Endothelial cell of umbilical vein (primary cell): ENCODE measurements at regions not wholly inside any gene's neighbourhood (a gene's known extent, or its start where the extent isn't known, plus 50 kb on each side); places are given as distances from the start of the nearest gene placed in this dataset.

Experiments
- BruUV-seq: library from RNA; stranded (reverse); fragments of 400-500 nt; replicated peaks from 2 replicates; lab custom pipeline; 2021; lab: Mats Ljungman, UMichigan
- CTCF ChIA-PET: fragments of 300-600, 350-600 bp; sonication (Branson Sonifier 250); formaldehyde crosslinking; loops from one replicate; lab custom pipeline; 2021; ENCODE audit warnings: antibody characterized with exemption, inconsistent platforms; lab: Charles Lee
- POLR2A ChIA-PET: fragments of 300-600, 350-600 bp; sonication (Branson Sonifier 250); formaldehyde crosslinking; loops from one replicate; lab custom pipeline; 2021; ENCODE audit warnings: antibody characterized with exemption, inconsistent platforms; lab: Charles Lee
- DNase-seq: peaks from one replicate; pipeline ENCODE4 v3.0.0-alpha.2; 2011; ENCODE audit warnings: low read depth, low spot score
- FAIRE-seq: peaks from 2 replicates; lab custom pipeline; 2011; peaks lifted over from hg19 to GRCh38; lab: Jason Lieb, UNC
- H2AFZ ChIP-seq: 2 replicates; pipeline ENCODE4 v1.6.0; 2012; ENCODE audit warnings: low read depth, low read length, control low read depth, inconsistent platforms
- H3K27ac ChIP-seq: 2 replicates; pipeline ENCODE4 v1.5.1; 2011; ENCODE audit warnings: low read depth, mild to moderate bottlenecking, control low read depth, low read length, moderate library complexity; ENCODE audit not compliant: insufficient read depth
- H3K27me3 ChIP-seq, 2 experiments: 2 replicates each; pipeline versions ENCODE4 v1.6.0 to v1.6.1; 2011; ENCODE audit warnings: low read length in 2 of 2, mixed read lengths in 1 of 2; ENCODE audit not compliant: control insufficient read depth in 2 of 2, insufficient read depth in 2 of 2
- H3K36me3 ChIP-seq, 2 experiments: 2 replicates in 1 of 2; 3 replicates in 1 of 2; pipeline ENCODE4 v1.5.1; 2011; ENCODE audit warnings: low read length in 2 of 2, mild to moderate bottlenecking in 1 of 2, moderate library complexity in 1 of 2; ENCODE audit not compliant: control insufficient read depth in 2 of 2, insufficient read depth in 2 of 2; ENCODE audit errors: extremely low read depth in 1 of 2
- H3K4me1 ChIP-seq: 3 replicates; pipeline ENCODE4 v1.5.1; 2011; ENCODE audit warnings: mild to moderate bottlenecking, low read length; ENCODE audit not compliant: control insufficient read depth, insufficient read depth; ENCODE audit errors: extremely low read depth
- H3K4me2 ChIP-seq: 2 replicates; pipeline ENCODE4 v1.6.1; 2011; ENCODE audit warnings: low read length, control low read depth, mixed read lengths; ENCODE audit not compliant: insufficient read depth
- H3K4me3 ChIP-seq, 3 experiments: fragments of 200-600 bp in 1 of 3; sonication (generic), shearing (Covaris generic) in 1 of 3; replicated peaks in 1 of 3; 2 replicates each; pipeline ENCODE4 v1.5.1; 2011 to 2016; ENCODE audit warnings: control low read depth in 3 of 3, low read length in 3 of 3, mild to moderate bottlenecking in 2 of 3, inconsistent platforms in 1 of 3, low read depth in 1 of 3, moderate library complexity in 1 of 3; ENCODE audit not compliant: insufficient read depth in 1 of 3
- H3K79me2 ChIP-seq: 2 replicates; pipeline ENCODE4 v1.6.0; 2012; ENCODE audit warnings: low read length, inconsistent platforms; ENCODE audit not compliant: control insufficient read depth, insufficient read depth
- H3K9ac ChIP-seq: replicated peaks from 2 replicates; pipeline ENCODE3; 2011; ENCODE audit warnings: low read length, control low read depth; ENCODE audit not compliant: insufficient read depth; ENCODE audit errors: extremely low read depth
- H3K9me1 ChIP-seq: replicated peaks from 3 replicates; pipeline ENCODE4 v1.6.0; 2011; ENCODE audit warnings: mild to moderate bottlenecking, low read length; ENCODE audit not compliant: control insufficient read depth, insufficient read depth; ENCODE audit errors: extremely low read depth
- H3K9me3 ChIP-seq: replicated peaks from 2 replicates; pipeline ENCODE4 v1.5.1; 2012; ENCODE audit warnings: low read length, inconsistent platforms; ENCODE audit not compliant: control insufficient read depth, insufficient read depth
- H4K20me1 ChIP-seq: replicated peaks from 2 replicates; pipeline ENCODE3; 2011; ENCODE audit warnings: mild to moderate bottlenecking, low read length; ENCODE audit not compliant: control insufficient read depth, insufficient read depth; ENCODE audit errors: extremely low read depth
- EZH2 ChIP-seq: IDR thresholded peaks from 2 replicates; pipeline ENCODE4 v1.6.1; 2012; ENCODE audit warnings: borderline replicate concordance, low read depth, mild to moderate bottlenecking, moderate library complexity, low read length, inconsistent platforms; ENCODE audit not compliant: severe bottlenecking
- FOS ChIP-seq: IDR thresholded peaks from 2 replicates; pipeline ENCODE4 v1.6.1; 2011; ENCODE audit warnings: mild to moderate bottlenecking, low read length, moderate library complexity, borderline replicate concordance; ENCODE audit not compliant: insufficient read depth
- GATA2 ChIP-seq: IDR thresholded peaks from 2 replicates; pipeline ENCODE4 v1.7.0; 2011; ENCODE audit warnings: low read depth, mild to moderate bottlenecking, moderate library complexity, mixed read lengths, low read length; ENCODE audit not compliant: insufficient read length, insufficient read depth
- JUN ChIP-seq: IDR thresholded peaks from 2 replicates; pipeline ENCODE4 v1.6.1; 2011; ENCODE audit warnings: borderline replicate concordance, low read depth; ENCODE audit not compliant: insufficient read length, insufficient read depth
- MYC ChIP-seq: IDR thresholded peaks from one replicate; pipeline ENCODE4 v1.6.1; 2011; ENCODE audit warnings: mild to moderate bottlenecking, low read depth, low read length
- POLR2A ChIP-seq: IDR thresholded peaks from 2 replicates; pipeline ENCODE4 v1.6.1; 2012; ENCODE audit warnings: low read depth, mild to moderate bottlenecking, control low read depth, low read length
- POLR2AphosphoS5 ChIP-seq: IDR thresholded peaks from 2 replicates; pipeline ENCODE4 v1.6.1; 2012; ENCODE audit warnings: low read depth, mild to moderate bottlenecking, control low read depth, low read length, moderate library complexity; ENCODE audit not compliant: insufficient read depth
- dilution Hi-C: fragments of 300-500 bp; cut with MboI; formaldehyde crosslinking; loops from one replicate; pipeline ENCODE4 v1.15.0; 2019; ENCODE audit warnings: low sequenced_read_pairs; ENCODE audit not compliant: extremely low pct_ligation_motif_present
- intact Hi-C: fragments of 100-400 bp; cut with micrococcal nuclease; formaldehyde crosslinking; loops from one replicate; pipeline ENCODE4 v1.10.0; 2022
- TF ChIP-seq, protein P1 (sequence below): IDR thresholded peaks from 2 replicates; pipeline ENCODE4 v1.6.1; 2011; ENCODE audit not compliant: insufficient read depth, insufficient read length
- TF ChIP-seq, protein P2 (sequence below), 2 donors: IDR thresholded peaks; 1 replicate in 1 of 2; 2 replicates in 1 of 2; pipeline ENCODE4 v1.5.1; 2011; ENCODE audit warnings: low read length in 2 of 2, mild to moderate bottlenecking in 2 of 2, moderate library complexity in 2 of 2, control low read depth in 1 of 2, inconsistent platforms in 1 of 2, low read depth in 1 of 2; ENCODE audit not compliant: insufficient read depth in 1 of 2; ENCODE audit errors: extremely low read depth in 1 of 2

DNA sequence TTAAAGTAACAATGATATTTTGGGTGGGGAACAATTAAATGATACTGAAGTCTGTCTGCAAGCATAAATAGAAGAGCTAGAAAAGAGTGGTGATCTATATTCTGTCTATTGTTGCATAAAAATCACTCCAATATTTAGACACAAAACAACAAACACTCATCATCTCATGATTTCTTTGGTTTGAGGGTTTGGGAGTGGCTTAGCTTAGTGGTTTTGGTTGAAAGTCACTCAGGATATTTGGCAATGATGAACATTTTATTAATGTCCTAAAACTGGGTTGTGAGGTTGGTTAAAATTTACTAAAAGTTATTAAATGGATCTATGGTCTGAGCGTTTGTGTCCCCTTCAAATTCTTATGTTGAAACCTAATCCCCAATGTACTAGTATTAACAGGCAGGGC lies 54.7 kb upstream of the EGFR start:
- no peak for FAIRE-seq
- dilution Hi-C loops = no loop called here
- CTCF ChIA-PET = no interaction called here

More for the DNA sequence above, 54.7 kb upstream of the EGFR start:
- no TSS peak for BruUV-seq
- H2AFZ ChIP-seq = no peak overlapping the region
- H3K9ac ChIP-seq = no peak overlapping the region
- DNase-seq = no peak
- no peak overlapping the region for H3K27ac ChIP-seq
- H3K79me2 ChIP-seq = no peaks in the 10 kb centered on the region
- no peaks in the 10 kb centered on the region for H3K9me1 ChIP-seq
- H4K20me1 ChIP-seq = no peaks in the 10 kb centered on the region
- H3K4me3 ChIP-seq = no peak overlapping the region
- H3K27me3 ChIP-seq = peaks cover 2 to 17% of the 10 kb centered on the region in 2 experiments
- TF ChIP-seq, protein P1, sequence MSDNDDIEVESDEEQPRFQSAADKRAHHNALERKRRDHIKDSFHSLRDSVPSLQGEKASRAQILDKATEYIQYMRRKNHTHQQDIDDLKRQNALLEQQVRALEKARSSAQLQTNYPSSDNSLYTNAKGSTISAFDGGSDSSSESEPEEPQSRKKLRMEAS = no peak
- TF ChIP-seq FOS (no peak), POLR2AphosphoS5 (no peak), JUN (no peak), GATA2 (no peak), MYC (no peak), EZH2 (no peak), POLR2A (no peak)
- TF ChIP-seq, protein P2, sequence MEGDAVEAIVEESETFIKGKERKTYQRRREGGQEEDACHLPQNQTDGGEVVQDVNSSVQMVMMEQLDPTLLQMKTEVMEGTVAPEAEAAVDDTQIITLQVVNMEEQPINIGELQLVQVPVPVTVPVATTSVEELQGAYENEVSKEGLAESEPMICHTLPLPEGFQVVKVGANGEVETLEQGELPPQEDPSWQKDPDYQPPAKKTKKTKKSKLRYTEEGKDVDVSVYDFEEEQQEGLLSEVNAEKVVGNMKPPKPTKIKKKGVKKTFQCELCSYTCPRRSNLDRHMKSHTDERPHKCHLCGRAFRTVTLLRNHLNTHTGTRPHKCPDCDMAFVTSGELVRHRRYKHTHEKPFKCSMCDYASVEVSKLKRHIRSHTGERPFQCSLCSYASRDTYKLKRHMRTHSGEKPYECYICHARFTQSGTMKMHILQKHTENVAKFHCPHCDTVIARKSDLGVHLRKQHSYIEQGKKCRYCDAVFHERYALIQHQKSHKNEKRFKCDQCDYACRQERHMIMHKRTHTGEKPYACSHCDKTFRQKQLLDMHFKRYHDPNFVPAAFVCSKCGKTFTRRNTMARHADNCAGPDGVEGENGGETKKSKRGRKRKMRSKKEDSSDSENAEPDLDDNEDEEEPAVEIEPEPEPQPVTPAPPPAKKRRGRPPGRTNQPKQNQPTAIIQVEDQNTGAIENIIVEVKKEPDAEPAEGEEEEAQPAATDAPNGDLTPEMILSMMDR (IDR thresholded peaks at IDR 0.05; ENCODE audit: extremely low read depth in 1 of 2, insufficient read depth in 1 of 2, low read depth in 1 of 2, low read length in 2 of 2) = no peak
- POLR2A ChIA-PET = no interaction called here
- no peaks in the 10 kb centered on the region for H3K9me3 ChIP-seq
- H3K4me1 ChIP-seq = peaks cover 4% of the 10 kb centered on the region
- no peaks in the 10 kb centered on the region for H3K36me3 ChIP-seq
- no peak overlapping the region for H3K4me2 ChIP-seq
- intact Hi-C loops = no loop called here
